Activated CD4-positive, alpha-beta T cell treated with anti-CD3 and anti-CD28 coated beads for 1 hour (primary cell): ENCODE measurements at regions not wholly inside any gene's neighbourhood (a gene's known extent, or its start where the extent isn't known, plus 50 kb on each side); places are given as distances from the start of the nearest gene placed in this dataset.
"Not testable (repeated sequence)": the region's sequence is repeated elsewhere in the genome, so short reads cannot be mapped to it uniquely, and the experiment has no call there.

Source experiments
- DNase-seq: peaks from one replicate; pipeline ENCODE4 v3.0.0-alpha.2; 2020

GRCh38 chr3:118244761-118245160 is 789.9 kb downstream of the IGSF11 start:
- DNase-seq, result no peak

- DNase-seq, result no peak
Observed at GRCh38 chr3:118245312-118245711, 789.3 kb downstream of the IGSF11 start.

DNA sequence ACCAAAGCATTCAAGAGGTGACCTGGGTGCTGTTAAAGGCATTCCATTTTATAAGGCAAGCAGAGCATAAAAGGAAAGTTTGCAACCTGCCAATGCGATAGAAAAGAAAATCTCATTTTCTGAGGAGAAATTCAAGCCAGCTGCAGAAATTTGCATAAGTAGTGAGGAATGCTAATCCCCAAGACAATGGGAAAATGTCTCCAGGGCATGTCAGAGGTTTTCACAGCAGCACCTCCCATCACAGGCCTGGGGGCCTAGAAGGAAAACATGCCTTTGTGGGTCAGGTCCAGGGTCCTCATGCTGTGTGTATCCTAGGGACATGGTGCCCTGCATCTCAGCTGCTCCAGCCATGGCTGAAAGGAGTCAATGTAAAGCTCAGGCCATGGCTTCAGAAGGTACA is 775.8 kb downstream of the IGSF11 start:
- DNase-seq, result not testable (repeated sequence)

DNA sequence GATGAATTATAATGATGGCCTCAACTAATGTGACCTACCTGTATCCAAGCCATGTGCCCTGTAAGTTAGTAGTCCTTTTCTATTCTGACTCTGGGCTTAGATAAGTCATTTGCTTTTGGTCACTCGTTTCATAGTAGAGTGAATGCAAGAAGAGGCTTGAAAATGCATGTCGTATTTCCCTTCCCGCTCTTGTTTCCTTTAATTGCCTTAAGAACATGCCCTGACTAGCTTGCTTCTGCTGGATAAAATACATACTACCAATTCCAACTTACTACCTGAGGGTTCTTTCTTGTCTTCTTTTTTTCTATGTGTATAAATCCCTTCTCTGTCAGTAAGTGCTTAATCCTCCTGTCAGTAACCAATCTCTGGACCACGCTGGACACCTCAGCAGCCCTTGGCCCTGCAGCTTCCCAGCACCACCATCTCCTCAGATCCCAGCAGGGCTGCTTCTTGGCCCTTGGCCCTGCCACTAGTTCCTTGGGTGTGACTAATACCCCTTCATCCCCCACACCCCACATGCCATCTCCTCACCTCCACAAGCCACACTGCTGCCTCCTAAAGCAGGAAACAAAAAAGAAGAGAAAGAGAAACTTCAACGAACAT is 771.7 kb downstream of the IGSF11 start:
- DNase-seq, result no peak

DNA sequence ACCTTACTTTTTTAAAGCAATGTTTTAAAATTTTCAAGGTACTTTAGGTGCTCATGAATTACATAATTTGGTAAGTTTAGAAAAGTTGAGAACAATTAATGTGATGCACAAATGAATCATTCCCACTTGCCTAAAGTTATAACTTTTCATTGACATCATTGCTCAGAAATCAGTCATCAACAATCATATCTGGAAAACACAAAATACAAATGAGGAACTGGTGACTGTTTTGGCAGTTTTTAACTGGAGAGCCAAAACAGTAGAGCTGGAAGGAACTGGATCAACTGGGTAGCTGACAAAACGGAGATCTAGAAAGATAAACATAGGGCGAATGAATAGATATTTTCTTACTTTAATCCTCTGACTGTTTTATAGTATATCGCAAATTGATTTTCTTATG is 767.1 kb downstream of the IGSF11 start:
- no peak for DNase-seq

- no peak for DNase-seq
Observed at GRCh38 chr3:118269537-118270125, 765.0 kb downstream of the IGSF11 start.

DNA sequence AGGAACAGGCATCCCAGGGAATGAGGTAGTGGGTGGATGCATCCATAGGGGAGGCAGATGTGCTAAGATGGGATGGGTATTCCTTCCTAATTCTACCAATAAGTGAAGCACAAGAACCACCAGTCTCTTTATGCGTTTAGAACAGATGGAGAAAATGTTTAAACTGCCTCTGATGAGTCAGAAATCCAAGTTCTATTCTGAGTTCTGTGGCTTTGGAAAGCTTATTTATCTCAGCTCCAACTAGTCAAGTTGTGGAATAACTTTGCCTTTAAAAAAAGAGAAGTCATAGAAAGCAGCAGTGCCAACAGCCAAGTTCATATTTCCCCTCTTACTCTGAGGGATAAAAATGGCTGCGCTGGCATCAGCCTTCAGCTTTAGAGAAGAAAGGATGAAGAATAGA is 761.7 kb downstream of the IGSF11 start:
- no peak for DNase-seq

GRCh38 chr3:118277814-118278213 is 756.8 kb downstream of the IGSF11 start:
- DNase-seq, result no peak

DNA sequence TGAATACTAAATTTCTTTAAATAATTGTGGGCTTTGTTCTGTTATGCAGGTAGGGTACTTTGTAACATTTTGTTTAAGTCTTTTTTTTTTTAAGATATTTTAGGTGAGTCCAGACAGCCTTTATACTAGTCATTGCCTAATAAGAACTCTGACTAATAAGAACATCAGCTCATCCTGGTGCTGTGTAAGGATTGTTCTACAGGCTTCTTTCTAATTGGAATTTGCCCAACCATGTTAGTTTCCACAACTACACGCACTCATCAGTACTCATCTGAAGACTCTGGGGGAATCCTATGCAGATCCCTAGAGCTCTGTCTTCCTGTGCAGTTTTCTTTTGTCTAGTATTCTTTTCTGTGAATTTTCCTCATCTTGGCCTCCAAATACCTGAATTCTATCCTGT is 741.8 kb downstream of the IGSF11 start:
- no peak for DNase-seq

DNA sequence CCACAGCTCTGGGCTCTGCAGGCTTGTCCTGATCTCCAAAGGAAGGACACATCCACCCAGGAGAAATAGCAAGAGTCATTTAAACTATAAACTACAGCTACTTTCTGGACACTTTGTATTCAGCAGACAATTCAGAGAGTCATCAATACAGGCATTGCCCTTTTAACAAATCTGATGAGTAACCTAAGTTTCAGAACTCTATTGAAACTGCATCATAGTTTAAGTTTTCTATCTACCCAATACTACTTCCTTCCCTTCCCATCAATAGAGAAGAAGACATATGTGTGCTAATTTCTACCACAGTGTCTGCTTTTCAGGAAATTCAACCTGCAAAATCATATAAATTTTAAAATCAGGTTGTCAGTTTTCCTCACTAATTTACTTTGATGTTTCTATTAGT is 736.5 kb downstream of the IGSF11 start:
- DNase-seq, result no peak

- DNase-seq, result no peak
Observed at GRCh38 chr3:118304557-118304956, 730.1 kb downstream of the IGSF11 start.

DNA sequence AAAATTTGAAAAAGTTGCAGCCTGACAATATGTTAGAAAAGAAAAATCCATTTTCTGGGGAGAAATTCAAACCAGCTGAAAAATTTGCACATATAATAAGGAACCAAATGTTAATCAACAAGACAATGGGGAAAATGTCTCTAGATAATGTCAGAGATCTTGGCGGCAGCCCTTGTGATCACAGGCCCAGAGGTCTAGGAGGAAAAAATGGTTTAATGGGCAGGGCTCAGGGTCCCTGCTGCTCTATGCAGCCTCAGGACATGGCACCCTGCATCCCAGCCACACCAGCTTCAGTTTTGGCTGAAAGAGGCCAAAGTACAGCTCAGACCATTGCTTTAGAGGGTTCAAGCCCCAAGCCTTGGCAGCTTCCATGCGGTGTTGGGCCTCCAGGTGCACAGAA is 701.9 kb downstream of the IGSF11 start:
- DNase-seq, result no peak

DNA sequence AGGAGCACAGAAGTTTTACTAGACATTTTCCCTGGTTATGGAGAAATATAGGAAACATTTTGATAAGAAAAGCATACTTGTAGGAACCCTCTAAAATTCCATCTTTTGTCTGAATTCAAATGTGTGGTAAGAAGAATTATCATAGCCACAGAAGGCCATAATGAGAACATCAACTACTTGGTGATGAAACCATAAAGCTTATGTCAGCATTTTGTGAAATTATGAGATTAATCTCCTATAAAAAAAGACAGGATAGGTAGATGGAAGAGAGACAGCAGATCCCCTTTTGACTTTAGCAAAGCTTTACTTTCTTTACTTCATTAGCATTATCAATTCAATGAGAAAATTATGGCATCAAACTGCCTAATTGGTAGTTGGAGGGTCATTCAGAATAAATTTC is 697.0 kb downstream of the IGSF11 start:
- DNase-seq, result no peak

DNA sequence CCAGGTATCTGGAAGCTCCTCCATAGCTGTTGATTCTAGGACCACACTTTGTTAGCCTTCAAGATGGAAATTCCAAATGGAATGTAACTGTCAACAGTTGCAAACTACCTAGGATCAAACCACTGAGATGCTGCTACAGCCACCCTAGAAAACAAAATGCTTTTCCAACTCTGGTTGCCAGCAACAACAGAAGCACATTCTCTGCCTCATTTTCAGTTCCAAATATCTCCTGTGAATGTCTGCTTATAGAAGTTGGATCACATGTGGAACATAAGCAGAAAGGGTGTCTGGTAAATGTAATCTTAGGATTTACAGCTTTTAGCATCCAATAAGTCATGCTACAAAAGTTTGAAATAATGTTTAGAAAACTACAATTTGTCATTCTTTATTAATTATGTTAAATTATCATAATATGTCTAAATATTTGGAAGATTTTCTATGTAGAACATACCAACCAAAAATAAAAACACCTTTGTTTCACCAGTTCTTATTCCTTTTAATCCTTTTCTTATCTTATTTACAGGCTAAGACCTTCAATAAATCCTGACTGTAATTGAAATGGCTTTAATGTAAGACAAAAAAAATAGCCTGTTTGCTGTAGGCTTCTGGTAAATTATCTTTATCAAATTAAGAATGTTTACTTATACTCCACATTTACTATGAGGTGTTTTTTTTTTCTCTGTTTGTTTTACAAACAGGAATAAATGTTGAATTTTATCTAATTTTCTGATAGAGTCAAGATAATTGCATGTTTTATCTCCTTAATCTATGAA is 687.1 kb downstream of the IGSF11 start:
- DNase-seq, result no peak

- DNase-seq, result no peak
Observed at GRCh38 chr3:118348169-118348557, 686.5 kb downstream of the IGSF11 start.

GRCh38 chr3:118354556-118354955 is 680.1 kb downstream of the IGSF11 start:
- DNase-seq, result no peak

GRCh38 chr3:118369892-118370491 is 664.7 kb downstream of the IGSF11 start:
- DNase-seq, result no peak

GRCh38 chr3:118380576-118380975 is 654.1 kb downstream of the IGSF11 start:
- DNase-seq, result no peak

- no peak for DNase-seq
Observed at GRCh38 chr3:118396491-118396890, 638.2 kb downstream of the IGSF11 start.

GRCh38 chr3:118400086-118400485 is 634.6 kb downstream of the IGSF11 start:
- no peak for DNase-seq

GRCh38 chr3:118400886-118401285 is 633.8 kb downstream of the IGSF11 start:
- no peak for DNase-seq

GRCh38 chr3:118401887-118402286 is 632.8 kb downstream of the IGSF11 start:
- DNase-seq, result no peak

DNA sequence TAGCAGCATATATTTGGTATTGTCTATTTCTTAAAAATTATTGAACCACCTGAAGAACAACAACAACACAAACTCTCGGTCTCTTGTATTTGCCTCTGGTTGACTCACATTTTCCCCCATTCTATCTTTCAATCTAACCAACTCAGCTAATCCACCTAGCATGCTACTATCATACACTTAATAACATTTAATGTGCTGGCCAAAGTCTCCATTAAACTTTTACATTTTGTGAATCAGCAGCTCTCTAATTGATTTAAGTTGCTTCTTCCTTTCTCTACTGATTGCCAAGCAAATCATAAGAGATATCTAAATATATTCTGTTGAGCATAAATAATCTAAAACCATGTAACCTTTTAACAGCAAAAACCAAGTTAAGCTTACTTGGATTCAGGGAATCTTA is 631.7 kb downstream of the IGSF11 start:
- DNase-seq, result no peak

DNA sequence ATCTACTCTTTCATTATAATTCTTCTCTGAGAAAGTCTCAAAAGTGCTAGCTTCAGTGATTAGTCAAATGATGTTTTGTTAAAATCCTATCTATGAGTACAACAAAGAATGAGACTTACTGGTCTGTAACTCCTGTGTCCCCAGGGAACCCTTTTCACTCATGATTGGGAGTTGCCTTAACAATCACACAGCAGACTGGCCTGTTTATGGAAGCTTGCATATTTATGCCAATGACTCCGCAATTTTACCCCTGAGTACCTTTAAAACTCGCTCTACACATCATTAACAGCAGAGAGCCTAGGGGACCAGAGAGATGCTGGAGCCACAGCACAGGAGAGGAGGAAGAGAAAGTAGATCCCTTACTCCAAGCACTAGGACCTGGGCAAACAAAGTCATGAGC is 628.1 kb downstream of the IGSF11 start:
- DNase-seq, result no peak
